Testis (tissue), 2 donors: ENCODE measurements at regions not wholly inside any gene's neighbourhood (a gene's known extent, or its start where the extent isn't known, plus 50 kb on each side); places are given as distances from the start of the nearest gene placed in this dataset.

Experiments used
- CTCF ChIP-seq, 3 experiments: fragments of 450-650 bp in 2 of 3; fragments of 200-600 bp in 1 of 3; sonication (generic) in 1 of 3; IDR thresholded peaks; one replicate each; pipeline ENCODE4 v1.5.1; 2016 to 2019; ENCODE audit warnings: antibody characterized with exemption in 3 of 3, mild to moderate bottlenecking in 2 of 3, moderate library complexity in 1 of 3
- POLR2A ChIP-seq: fragments of 450-650 bp; IDR thresholded peaks from one replicate; pipeline ENCODE4 v1.6.1; 2017; ENCODE audit warnings: antibody characterized with exemption, mild to moderate bottlenecking, moderate library complexity

GRCh38 chr20:53678315-53678989 is 84.8 kb upstream of the ZNF217 start:
- TF ChIP-seq CTCF (IDR thresholded peaks at IDR 0.05) (no peak), POLR2A (no peak)
